DMS153 (cell line): ENCODE measurements at regions not wholly inside any gene's neighbourhood (a gene's known extent, or its start where the extent isn't known, plus 50 kb on each side); places are given as distances from the start of the nearest gene placed in this dataset.
"Not testable (repeated sequence)": the region's sequence is repeated elsewhere in the genome, so short reads cannot be mapped to it uniquely, and the experiment has no call there.

Experiments used
- DNase-seq: peaks from one replicate; lab custom pipeline; 2025; lab: John Stamatoyannopoulos, UW

- no peak for DNase-seq
Observed at GRCh38 chr12:91887957-91888356, 257.7 kb downstream of the BTG1 start.

GRCh38 chr12:91885851-91886731, 259.6 kb downstream of the BTG1 start:
- DNase-seq: no peak

GRCh38 chr12:91884230-91884629, 261.4 kb downstream of the BTG1 start:
- DNase-seq: no peak

GRCh38 chr12:91883811-91884210, 261.8 kb downstream of the BTG1 start:
- DNase-seq: peak; percentile 48

- DNase-seq: no peak
Observed at GRCh38 chr12:91882910-91883309, 262.7 kb downstream of the BTG1 start.

GRCh38 chr12:91880528-91880927, 265.1 kb downstream of the BTG1 start:
- DNase-seq: no peak

- DNase-seq: peak; percentile 35
Observed at GRCh38 chr12:91877456-91878235, 268.0 kb downstream of the BTG1 start.

- peak; percentile 92 for DNase-seq
Observed at GRCh38 chr12:91877022-91877421, 268.6 kb downstream of the BTG1 start.

GRCh38 chr12:91875671-91876070, 270.0 kb downstream of the BTG1 start:
- not testable (repeated sequence) for DNase-seq

GRCh38 chr12:91874086-91874865, 271.4 kb downstream of the BTG1 start:
- DNase-seq: no peak

GRCh38 chr12:91871751-91872150, 273.9 kb downstream of the BTG1 start:
- DNase-seq: no peak

GRCh38 chr12:91870872-91871707, 274.6 kb downstream of the BTG1 start:
- peak; percentile 92 for DNase-seq

GRCh38 chr12:91868054-91868453, 277.6 kb downstream of the BTG1 start:
- DNase-seq: no peak

- DNase-seq: peak; percentile 97
Observed at GRCh38 chr12:91866566-91866965, 279.1 kb downstream of the BTG1 start.

GRCh38 chr12:91863702-91864101, 281.9 kb downstream of the BTG1 start:
- DNase-seq: no peak

- no peak for DNase-seq
Observed at GRCh38 chr12:91861554-91861953, 284.1 kb downstream of the BTG1 start.

GRCh38 chr12:91859347-91859746, 286.3 kb downstream of the BTG1 start:
- DNase-seq: no peak

- no peak for DNase-seq
Observed at GRCh38 chr12:91857813-91858542, 287.7 kb downstream of the BTG1 start.

GRCh38 chr12:91854725-91855124, 290.9 kb downstream of the BTG1 start:
- no peak for DNase-seq

- no peak for DNase-seq
Observed at GRCh38 chr12:91853350-91854127, 292.1 kb downstream of the BTG1 start.
